Astrocyte (in vitro differentiated cells and primary cell): ENCODE measurements at regions not wholly inside any gene's neighbourhood (a gene's known extent, or its start where the extent isn't known, plus 50 kb on each side); places are given as distances from the start of the nearest gene placed in this dataset.

Source experiments
- EZH2 ChIP-seq: IDR thresholded peaks from 2 replicates; pipeline ENCODE4 v1.6.1; 2012; ENCODE audit warnings: mild to moderate bottlenecking, low read length, inconsistent platforms; ENCODE audit not compliant: insufficient read depth
- TF ChIP-seq, protein P1 (sequence below): IDR thresholded peaks from 2 replicates; pipeline ENCODE4 v1.5.1; 2011; ENCODE audit warnings: low read depth, mild to moderate bottlenecking, inconsistent platforms, low read length, moderate library complexity; ENCODE audit not compliant: insufficient read depth

DNA sequence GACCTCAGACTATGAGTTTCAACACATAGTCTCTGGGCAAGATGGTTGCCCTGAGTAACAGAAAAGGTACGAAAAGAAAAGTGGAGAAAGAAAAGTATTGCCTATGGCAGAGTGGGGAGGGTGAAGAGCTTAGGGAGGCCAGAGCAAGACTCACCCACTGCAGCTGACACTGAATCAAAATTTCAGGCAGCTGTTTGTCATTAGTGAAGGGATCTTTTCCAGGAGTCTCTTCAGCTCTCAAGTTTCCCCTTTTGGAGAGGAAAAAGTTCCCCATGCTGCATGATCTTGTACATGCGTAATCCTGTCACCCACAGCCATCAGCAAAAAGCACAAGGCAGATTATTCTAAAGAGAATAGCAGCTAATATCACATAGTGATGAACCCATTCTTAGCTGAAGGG lies 616.9 kb upstream of the GBE1 start:
- TF ChIP-seq, protein P1, sequence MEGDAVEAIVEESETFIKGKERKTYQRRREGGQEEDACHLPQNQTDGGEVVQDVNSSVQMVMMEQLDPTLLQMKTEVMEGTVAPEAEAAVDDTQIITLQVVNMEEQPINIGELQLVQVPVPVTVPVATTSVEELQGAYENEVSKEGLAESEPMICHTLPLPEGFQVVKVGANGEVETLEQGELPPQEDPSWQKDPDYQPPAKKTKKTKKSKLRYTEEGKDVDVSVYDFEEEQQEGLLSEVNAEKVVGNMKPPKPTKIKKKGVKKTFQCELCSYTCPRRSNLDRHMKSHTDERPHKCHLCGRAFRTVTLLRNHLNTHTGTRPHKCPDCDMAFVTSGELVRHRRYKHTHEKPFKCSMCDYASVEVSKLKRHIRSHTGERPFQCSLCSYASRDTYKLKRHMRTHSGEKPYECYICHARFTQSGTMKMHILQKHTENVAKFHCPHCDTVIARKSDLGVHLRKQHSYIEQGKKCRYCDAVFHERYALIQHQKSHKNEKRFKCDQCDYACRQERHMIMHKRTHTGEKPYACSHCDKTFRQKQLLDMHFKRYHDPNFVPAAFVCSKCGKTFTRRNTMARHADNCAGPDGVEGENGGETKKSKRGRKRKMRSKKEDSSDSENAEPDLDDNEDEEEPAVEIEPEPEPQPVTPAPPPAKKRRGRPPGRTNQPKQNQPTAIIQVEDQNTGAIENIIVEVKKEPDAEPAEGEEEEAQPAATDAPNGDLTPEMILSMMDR, result no peak
- TF ChIP-seq EZH2, result no peak
